Stimulated activated CD8-positive, alpha-beta memory T cell treated with anti-CD3 and anti-CD28 coated beads, Interleukin-12 subunit alpha, Interleukin-12 subunit beta, amount 100 ng/mL, for 4 hours (primary cell): ENCODE measurements at regions not wholly inside any gene's neighbourhood (a gene's known extent, or its start where the extent isn't known, plus 50 kb on each side); places are given as distances from the start of the nearest gene placed in this dataset.
"Not testable (repeated sequence)": the region's sequence is repeated elsewhere in the genome, so short reads cannot be mapped to it uniquely, and the experiment has no call there.

Source experiments
- DNase-seq: peaks from one replicate; pipeline ENCODE4 v3.0.0-alpha.2; 2020; ENCODE audit warnings: low read depth

- not testable (repeated sequence) for DNase-seq
Observed at GRCh38 chr14:30072454-30072853, 144.8 kb upstream of the PRKD1 start.

- no peak for DNase-seq
Observed at GRCh38 chr14:30077946-30078345, 150.3 kb upstream of the PRKD1 start.

GRCh38 chr14:30078811-30079402 lies 151.3 kb upstream of the PRKD1 start:
- no peak for DNase-seq

GRCh38 chr14:30082486-30082885 lies 154.8 kb upstream of the PRKD1 start:
- DNase-seq: no peak

- no peak for DNase-seq
Observed at GRCh38 chr14:30084811-30085210, 157.2 kb upstream of the PRKD1 start.

GRCh38 chr14:30085943-30086342 lies 158.3 kb upstream of the PRKD1 start:
- DNase-seq: no peak

- no peak for DNase-seq
Observed at GRCh38 chr14:30088620-30089019, 161.0 kb upstream of the PRKD1 start.

GRCh38 chr14:30108975-30109700 lies 181.5 kb upstream of the PRKD1 start:
- no peak for DNase-seq

- no peak for DNase-seq
Observed at GRCh38 chr14:30114051-30114450, 186.4 kb upstream of the PRKD1 start.

- no peak for DNase-seq
Observed at GRCh38 chr14:30115756-30116155, 188.1 kb upstream of the PRKD1 start.

GRCh38 chr14:30118992-30119640 lies 191.5 kb upstream of the PRKD1 start:
- no peak for DNase-seq

GRCh38 chr14:30125322-30125979 lies 197.8 kb upstream of the PRKD1 start:
- no peak for DNase-seq

- DNase-seq: no peak
Observed at GRCh38 chr14:30129807-30130206, 202.2 kb upstream of the PRKD1 start.

- DNase-seq: no peak
Observed at GRCh38 chr14:30131581-30132097, 204.0 kb upstream of the PRKD1 start.

GRCh38 chr14:30132196-30132595 lies 204.5 kb upstream of the PRKD1 start:
- DNase-seq: no peak

- DNase-seq: no peak
Observed at GRCh38 chr14:30134936-30135335, 207.3 kb upstream of the PRKD1 start.

- no peak for DNase-seq
Observed at GRCh38 chr14:30138567-30138966, 210.9 kb upstream of the PRKD1 start.

GRCh38 chr14:30142216-30142615 lies 214.6 kb upstream of the PRKD1 start:
- DNase-seq: no peak

- DNase-seq: no peak
Observed at GRCh38 chr14:30143627-30144026, 216.0 kb upstream of the PRKD1 start.

GRCh38 chr14:30153717-30154116 lies 226.1 kb upstream of the PRKD1 start:
- DNase-seq: no peak

GRCh38 chr14:30156571-30156970 lies 228.9 kb upstream of the PRKD1 start:
- DNase-seq: no peak

- DNase-seq: no peak
Observed at GRCh38 chr14:30158299-30158698, 230.7 kb upstream of the PRKD1 start.

- no peak for DNase-seq
Observed at GRCh38 chr14:30159374-30159773, 231.7 kb upstream of the PRKD1 start.
